HG03354 (cell line): ENCODE measurements at regions not wholly inside any gene's neighbourhood (a gene's known extent, or its start where the extent isn't known, plus 50 kb on each side); places are given as distances from the start of the nearest gene placed in this dataset.

Experiments used
- ATAC-seq: cut with Tn5 transposase; IDR thresholded peaks from one replicate; pipeline ENCODE4 v1.9.1; 2021; ENCODE audit warnings: mild to moderate bottlenecking; ENCODE audit not compliant: unreplicated experiment, poor library complexity, severe bottlenecking

- no peak for ATAC-seq
Measured at GRCh38 chr14:51394384-51394783, 154.3 kb downstream of the TMX1 start.

- ATAC-seq = no peak
Measured at GRCh38 chr14:51394804-51395203, 154.8 kb downstream of the TMX1 start.

- no peak for ATAC-seq
Measured at GRCh38 chr14:51395361-51395849, 155.4 kb downstream of the TMX1 start.

GRCh38 chr14:51396222-51396815 is 156.3 kb downstream of the TMX1 start:
- ATAC-seq = no peak

GRCh38 chr14:51398898-51399297 is 158.9 kb downstream of the TMX1 start:
- no peak for ATAC-seq

GRCh38 chr14:51400139-51400538 is 160.1 kb downstream of the TMX1 start:
- no peak for ATAC-seq

- no peak for ATAC-seq
Measured at GRCh38 chr14:51401272-51401671, 161.2 kb downstream of the TMX1 start.

GRCh38 chr14:51401756-51402155 is 161.7 kb downstream of the TMX1 start:
- no peak for ATAC-seq

- ATAC-seq = no peak
Measured at GRCh38 chr14:51410897-51411296, 170.8 kb downstream of the TMX1 start.

GRCh38 chr14:51419685-51420084 is 179.6 kb downstream of the TMX1 start:
- ATAC-seq = no peak

- no peak for ATAC-seq
Measured at GRCh38 chr14:51422704-51423103, 182.7 kb downstream of the TMX1 start.

- no peak for ATAC-seq
Measured at GRCh38 chr14:51424041-51424440, 184.0 kb downstream of the TMX1 start.

GRCh38 chr14:51424561-51425251 is 184.7 kb downstream of the TMX1 start:
- ATAC-seq = no peak

GRCh38 chr14:51428981-51429380 is 188.9 kb downstream of the TMX1 start:
- no peak for ATAC-seq

GRCh38 chr14:51430079-51430478 is 190.0 kb downstream of the TMX1 start:
- no peak for ATAC-seq

GRCh38 chr14:51430633-51431032 is 190.6 kb downstream of the TMX1 start:
- ATAC-seq = no peak

GRCh38 chr14:51431033-51431709 is 191.1 kb downstream of the TMX1 start:
- ATAC-seq = peak; percentile 74

GRCh38 chr14:51431741-51432140 is 191.7 kb downstream of the TMX1 start:
- ATAC-seq = no peak

GRCh38 chr14:51432302-51432948 is 192.4 kb downstream of the TMX1 start:
- ATAC-seq = peak; percentile 53

- no peak for ATAC-seq
Measured at GRCh38 chr14:51436630-51437029, 196.6 kb downstream of the TMX1 start.
